GM23248 (cell line): ENCODE measurements at regions not wholly inside any gene's neighbourhood (a gene's known extent, or its start where the extent isn't known, plus 50 kb on each side); places are given as distances from the start of the nearest gene placed in this dataset.

Source experiments
- DNase-seq: peaks from one replicate; pipeline ENCODE4 v3.0.0-alpha.2; 2015
- H2AFZ ChIP-seq: fragments of 200-600 bp; sonication (generic); 2 replicates; pipeline ENCODE4 v1.6.1; 2016; ENCODE audit warnings: antibody characterized with exemption
- H3F3A ChIP-seq: fragments of 200-600 bp; sonication (generic); 2 replicates; pipeline ENCODE4 v1.6.1; 2016; ENCODE audit warnings: mild to moderate bottlenecking, antibody characterized with exemption, mixed run types; ENCODE audit not compliant: insufficient read depth
- H3K27ac ChIP-seq: fragments of 200-600 bp; sonication (generic); 2 replicates; pipeline ENCODE4 v1.5.1; 2016; ENCODE audit warnings: mild to moderate bottlenecking
- H3K27me3 ChIP-seq: fragments of 200-600 bp; sonication (generic); replicated peaks from 2 replicates; pipeline ENCODE4 v1.6.1; 2016; ENCODE audit warnings: mild to moderate bottlenecking; ENCODE audit not compliant: insufficient read depth
- H3K36me3 ChIP-seq: fragments of 200-600 bp; sonication (generic); 2 replicates; pipeline ENCODE4 v1.6.1; 2016; ENCODE audit warnings: low read depth, mild to moderate bottlenecking
- H3K4me1 ChIP-seq: fragments of 200-600 bp; sonication (generic); 2 replicates; pipeline ENCODE4 v1.6.1; 2016; ENCODE audit warnings: mild to moderate bottlenecking; ENCODE audit not compliant: insufficient read depth
- H3K4me2 ChIP-seq: fragments of 200-600 bp; sonication (generic); one replicate; pipeline ENCODE4 v1.6.1; 2016; ENCODE audit warnings: mild to moderate bottlenecking; ENCODE audit not compliant: unreplicated experiment
- H3K4me3 ChIP-seq: fragments of 200-600 bp; sonication (generic); 2 replicates; pipeline ENCODE4 v1.5.1; 2016; ENCODE audit warnings: mild to moderate bottlenecking
- H3K79me2 ChIP-seq: fragments of 200-600 bp; sonication (generic); 2 replicates; pipeline ENCODE4 v1.6.1; 2016; ENCODE audit warnings: mild to moderate bottlenecking; ENCODE audit not compliant: insufficient read depth
- H3K9ac ChIP-seq: fragments of 200-600 bp; sonication (generic); 2 replicates; pipeline ENCODE4 v1.6.1; 2016; ENCODE audit warnings: mild to moderate bottlenecking
- H3K9me2 ChIP-seq: fragments of 200-600 bp; sonication (generic); 2 replicates; pipeline ENCODE4 v1.6.1; 2016; ENCODE audit warnings: mixed run types, mild to moderate bottlenecking, moderate library complexity; ENCODE audit not compliant: insufficient read depth
- H3K9me3 ChIP-seq: fragments of 200-600 bp; sonication (generic); one replicate; pipeline ENCODE4 v1.6.1; 2017; ENCODE audit warnings: low read depth
- H4K20me1 ChIP-seq: fragments of 200-600 bp; sonication (generic); 2 replicates; pipeline ENCODE4 v1.6.0; 2016; ENCODE audit not compliant: insufficient read depth
- EZH2 ChIP-seq: fragments of 200-600 bp; sonication (generic); IDR thresholded peaks from 2 replicates; pipeline ENCODE4 v1.6.1; 2018; ENCODE audit warnings: antibody characterized with exemption, mild to moderate bottlenecking; ENCODE audit not compliant: insufficient read depth, poor library complexity, severe bottlenecking
- EZH2phosphoT487 ChIP-seq: fragments of 200-600 bp; sonication (generic); IDR thresholded peaks from 2 replicates; pipeline ENCODE4 v1.6.1; 2018; ENCODE audit warnings: antibody characterized with exemption, moderate library complexity, mild to moderate bottlenecking, low read depth; ENCODE audit not compliant: insufficient read depth
- WGBS, 2 experiments: methylation state at CpG; one replicate each; pipeline ENCODE4 v1.1.6; 2015 to 2017; ENCODE audit warnings: low lambda C conversion rate in 2 of 2, low coverage in 1 of 2; ENCODE audit errors: missing lambda C conversion rate in 2 of 2; 5-methylcytosine and 5-hydroxymethylcytosine counted together
- in situ Hi-C: fragments of 300-500 bp; cut with MboI; formaldehyde crosslinking; loops from 2 replicates; pipeline ENCODE4 v1.15.0; 2020

GRCh38 chr2:235343869-235344268, 150.0 kb upstream of the AGAP1 start:
- Histone ChIP-seq H4K20me1 (no peaks in the 10 kb centered on the region), H3K9me3 (no peaks in the 10 kb centered on the region), H3K27ac (no peak overlapping the region), H3K79me2 (no peaks in the 10 kb centered on the region), H3K9ac (no peak overlapping the region), H3F3A (peaks cover 11% of the 10 kb centered on the region), H2AFZ (no peak overlapping the region), H3K27me3 (no peaks in the 10 kb centered on the region), H3K4me1 (peaks cover 10% of the 10 kb centered on the region), H3K4me2 (no peak overlapping the region), H3K4me3 (no peak overlapping the region), H3K9me2 (no peaks in the 10 kb centered on the region), H3K36me3 (no peaks in the 10 kb centered on the region)
- 33 to 45% methylated on average over 9 to 10 of the region's 10 CpGs for WGBS, 2 experiments
- in situ Hi-C loops, result no loop called here
- TF ChIP-seq EZH2 (no peak), EZH2phosphoT487 (no peak)
- DNase-seq, result peak; percentile 34

GRCh38 chr2:235345745-235346144, 148.1 kb upstream of the AGAP1 start:
- Histone ChIP-seq H3K4me3 (no peak overlapping the region), H3K4me1 (peaks cover 10% of the 10 kb centered on the region), H3K27ac (no peak overlapping the region), H3K79me2 (no peaks in the 10 kb centered on the region), H3K9ac (no peak overlapping the region), H3K9me2 (no peaks in the 10 kb centered on the region), H3K27me3 (no peaks in the 10 kb centered on the region), H3K9me3 (no peaks in the 10 kb centered on the region), H3K36me3 (no peaks in the 10 kb centered on the region), H3K4me2 (no peak overlapping the region), H2AFZ (no peak overlapping the region), H3F3A (peaks cover 11% of the 10 kb centered on the region), H4K20me1 (no peaks in the 10 kb centered on the region)
- no peak for TF ChIP-seq EZH2
- no peak for TF ChIP-seq EZH2phosphoT487
- in situ Hi-C loops, result no loop called here
- 94 to 97% methylated on average over 1 of the region's 1 CpG for WGBS, 2 experiments
- no peak for DNase-seq

- Histone ChIP-seq H3K79me2 (no peaks in the 10 kb centered on the region), H3K27me3 (no peaks in the 10 kb centered on the region), H2AFZ (no peak overlapping the region), H3K9me3 (no peaks in the 10 kb centered on the region), H3K4me1 (peaks cover 10% of the 10 kb centered on the region), H3K9me2 (no peaks in the 10 kb centered on the region), H4K20me1 (no peaks in the 10 kb centered on the region), H3F3A (peaks cover 11% of the 10 kb centered on the region), H3K36me3 (no peaks in the 10 kb centered on the region), H3K4me2 (no peak overlapping the region), H3K27ac (no peak overlapping the region), H3K4me3 (no peak overlapping the region), H3K9ac (no peak overlapping the region)
- WGBS, 2 experiments, result 2% methylated on average over 8 of the region's 8 CpGs
- TF ChIP-seq EZH2 (no peak), EZH2phosphoT487 (no peak)
- peak; percentile 98 for DNase-seq
- in situ Hi-C loops, result no loop called here
Measured at GRCh38 chr2:235347691-235348090, 146.2 kb upstream of the AGAP1 start.

GRCh38 chr2:235348329-235348728, 145.5 kb upstream of the AGAP1 start:
- 91 to 96% methylated on average over 8 of the region's 8 CpGs for WGBS, 2 experiments
- in situ Hi-C loops, result no loop called here
- no peak overlapping the region for H2AFZ ChIP-seq
- H3K4me1 ChIP-seq, result peaks cover 10% of the 10 kb centered on the region
- H3K4me2 ChIP-seq, result no peak overlapping the region
- peaks cover 11% of the 10 kb centered on the region for H3F3A ChIP-seq
- H3K27ac ChIP-seq, result no peak overlapping the region
- no peaks in the 10 kb centered on the region for H3K79me2 ChIP-seq
- H3K9ac ChIP-seq, result no peak overlapping the region
- no peak for DNase-seq
- H3K4me3 ChIP-seq, result no peak overlapping the region
- no peaks in the 10 kb centered on the region for H3K9me3 ChIP-seq
- no peaks in the 10 kb centered on the region for H4K20me1 ChIP-seq
- H3K27me3 ChIP-seq, result no peaks in the 10 kb centered on the region
- TF ChIP-seq EZH2, result no peak
- no peak for TF ChIP-seq EZH2phosphoT487
- no peaks in the 10 kb centered on the region for H3K36me3 ChIP-seq
- no peaks in the 10 kb centered on the region for H3K9me2 ChIP-seq

- H3K4me1 ChIP-seq, result peaks cover 10% of the 10 kb centered on the region
- H3K4me2 ChIP-seq, result no peak overlapping the region
- H3K9me3 ChIP-seq, result no peaks in the 10 kb centered on the region
- H3K4me3 ChIP-seq, result no peak overlapping the region
- whole genome bisulfite sequencing, 2 experiments, result 78 to 79% methylated on average over 4 of the region's 4 CpGs
- H3K27ac ChIP-seq, result no peak overlapping the region
- no peaks in the 10 kb centered on the region for H4K20me1 ChIP-seq
- in situ Hi-C loops, result no loop called here
- no peak for DNase-seq
- no peak overlapping the region for H3K9ac ChIP-seq
- H3K36me3 ChIP-seq, result no peaks in the 10 kb centered on the region
- H2AFZ ChIP-seq, result no peak overlapping the region
- H3K9me2 ChIP-seq, result no peaks in the 10 kb centered on the region
- no peaks in the 10 kb centered on the region for H3K27me3 ChIP-seq
- TF ChIP-seq EZH2phosphoT487 (no peak), EZH2 (no peak)
- H3K79me2 ChIP-seq, result no peaks in the 10 kb centered on the region
- peaks cover 11% of the 10 kb centered on the region for H3F3A ChIP-seq
Measured at GRCh38 chr2:235350234-235350633, 143.6 kb upstream of the AGAP1 start.
